ENCODE measurements at regions not wholly inside any gene's neighbourhood (a gene's known extent, or its start where the extent isn't known, plus 50 kb on each side); places are given as distances from the start of the nearest gene placed in this dataset.

GRCh38 chr1:219669556-219669955 is 56.7 kb upstream of the ZC3H11B start:
- DNase-seq (ENCODE audit: low read depth), result no peak

DNA sequence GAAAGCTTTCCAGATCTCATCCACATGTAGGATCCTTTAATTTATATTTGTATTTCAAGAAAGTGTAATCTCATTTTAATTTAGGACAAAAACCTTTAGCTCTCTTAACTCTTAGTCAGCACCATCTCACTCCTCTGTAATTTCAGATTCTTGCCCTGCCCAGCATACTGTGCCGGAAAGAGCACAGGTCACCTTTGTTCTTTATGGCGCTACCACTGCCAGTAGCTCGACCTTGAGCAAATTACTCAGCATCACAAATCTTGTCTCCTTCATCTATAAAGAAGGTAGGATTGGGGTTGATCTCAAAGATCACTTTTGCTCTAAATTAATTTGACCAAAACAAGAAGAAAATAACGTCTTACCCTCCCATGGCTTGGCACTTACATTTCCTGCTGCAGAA is 56.1 kb upstream of the ZC3H11B start:
- no peak for DNase-seq (ENCODE audit: low read depth)

GRCh38 chr1:219668446-219668845 is 55.5 kb upstream of the ZC3H11B start:
- DNase-seq (ENCODE audit: low read depth), result no peak

DNA sequence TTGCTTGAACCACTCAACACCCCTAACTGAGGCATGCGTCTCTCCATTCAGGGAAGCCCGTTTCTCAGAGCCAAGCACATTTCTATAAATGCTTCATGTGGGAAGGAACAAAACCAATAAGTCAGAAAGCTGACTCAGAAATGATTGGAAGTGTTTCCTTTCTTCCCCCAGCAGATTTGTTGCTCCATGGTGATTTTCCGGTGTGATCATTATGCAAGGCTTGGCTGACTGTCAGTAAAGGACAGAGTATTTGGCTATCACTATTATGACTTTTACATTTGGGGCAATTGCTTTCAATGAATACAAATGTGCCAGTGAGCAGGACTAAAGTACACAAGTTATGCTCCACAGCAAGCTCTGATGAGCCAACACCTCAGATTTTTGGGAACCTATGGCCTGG is 53.3 kb upstream of the ZC3H11B start:
- peak; percentile 72 for DNase-seq (ENCODE audit: low read depth)

DNA sequence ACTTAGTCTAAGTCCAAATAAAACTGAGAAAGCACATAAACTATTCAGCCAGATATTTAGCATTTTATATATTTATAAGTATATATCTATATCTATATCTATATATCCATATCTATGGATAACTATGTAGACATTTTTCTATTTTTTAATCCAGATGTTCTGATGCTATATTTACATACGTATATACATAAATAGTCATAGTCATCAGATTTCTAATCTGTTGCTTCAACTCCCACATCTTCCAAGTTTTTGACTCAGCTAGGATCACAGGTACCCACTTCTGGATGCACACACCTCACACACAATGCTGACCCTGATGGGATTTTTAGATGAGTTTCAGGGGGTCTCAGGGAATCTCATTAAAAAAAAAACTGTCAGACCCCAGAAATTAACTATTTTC is 52.2 kb upstream of the ZC3H11B start:
- DNase-seq (ENCODE audit: low read depth), result no peak

- DNase-seq (ENCODE audit: low read depth), result no peak
Measured at GRCh38 chr1:219664310-219665029, 51.6 kb upstream of the ZC3H11B start.

Data from iris pigment epithelial cell (primary cell).